Gastrocnemius medialis (tissue), 4 donors: ENCODE measurements at regions not wholly inside any gene's neighbourhood (a gene's known extent, or its start where the extent isn't known, plus 50 kb on each side); places are given as distances from the start of the nearest gene placed in this dataset.

Experiments used
- CTCF ChIP-seq, 5 experiments: fragments of 450-650 bp in 3 of 5; fragments of 200-600 bp in 2 of 5; sonication (generic) in 2 of 5; IDR thresholded peaks in 4 of 5; conservative IDR thresholded peaks in 1 of 5; 1 replicate in 4 of 5; 2 replicates in 1 of 5; pipeline ENCODE4 v1.5.1; 2016 to 2019; ENCODE audit warnings: antibody characterized with exemption in 5 of 5, mild to moderate bottlenecking in 3 of 5, moderate library complexity in 3 of 5
- POLR2A ChIP-seq, 2 donors: fragments of 450-650 bp; IDR thresholded peaks; one replicate each; pipeline ENCODE4 v1.6.1; 2017; ENCODE audit warnings: antibody characterized with exemption in 2 of 2, mild to moderate bottlenecking in 2 of 2, moderate library complexity in 2 of 2

- no peak for TF ChIP-seq POLR2A (IDR thresholded peaks at IDR 0.05)
- no peak for TF ChIP-seq CTCF (IDR thresholded peaks at IDR 0.05 in 4 of 5, conservative IDR thresholded peaks at IDR 0.05 in 1 of 5)
Measured at GRCh38 chr6:24051942-24052589, 73.9 kb upstream of the NRSN1 start.
